ENCODE measurements at regions not wholly inside any gene's neighbourhood (a gene's known extent, or its start where the extent isn't known, plus 50 kb on each side); places are given as distances from the start of the nearest gene placed in this dataset.
"Not testable (repeated sequence)": the region's sequence is repeated elsewhere in the genome, so short reads cannot be mapped to it uniquely, and the experiment has no call there.

GRCh38 chr6:78505178-78505577 lies 362.2 kb upstream of the IRAK1BP1 start:
- DNase-seq (ENCODE audit: low read depth): no peak

- DNase-seq (ENCODE audit: low read depth): no peak
Observed at GRCh38 chr6:78511009-78511408, 356.3 kb upstream of the IRAK1BP1 start.

- DNase-seq (ENCODE audit: low read depth): no peak
Observed at GRCh38 chr6:78513856-78514255, 353.5 kb upstream of the IRAK1BP1 start.

GRCh38 chr6:78515271-78515670 lies 352.1 kb upstream of the IRAK1BP1 start:
- DNase-seq (ENCODE audit: low read depth): no peak

- DNase-seq (ENCODE audit: low read depth): no peak
Observed at GRCh38 chr6:78517399-78517798, 350.0 kb upstream of the IRAK1BP1 start.

GRCh38 chr6:78523622-78524021 lies 343.7 kb upstream of the IRAK1BP1 start:
- DNase-seq (ENCODE audit: low read depth): peak; percentile 22

- DNase-seq (ENCODE audit: low read depth): no peak
Observed at GRCh38 chr6:78525976-78526375, 341.4 kb upstream of the IRAK1BP1 start.

- no peak for DNase-seq (ENCODE audit: low read depth)
Observed at GRCh38 chr6:78526432-78526831, 340.9 kb upstream of the IRAK1BP1 start.

- DNase-seq (ENCODE audit: low read depth): no peak
Observed at GRCh38 chr6:78528926-78529325, 338.4 kb upstream of the IRAK1BP1 start.

GRCh38 chr6:78530208-78530607 lies 337.1 kb upstream of the IRAK1BP1 start:
- peak; percentile 16 for DNase-seq (ENCODE audit: low read depth)

GRCh38 chr6:78533426-78533825 lies 333.9 kb upstream of the IRAK1BP1 start:
- peak; percentile 11 for DNase-seq (ENCODE audit: low read depth)

GRCh38 chr6:78533876-78534275 lies 333.5 kb upstream of the IRAK1BP1 start:
- no peak for DNase-seq (ENCODE audit: low read depth)

- peak; percentile 34 for DNase-seq (ENCODE audit: low read depth)
Observed at GRCh38 chr6:78538002-78538401, 329.3 kb upstream of the IRAK1BP1 start.

GRCh38 chr6:78547636-78548035 lies 319.7 kb upstream of the IRAK1BP1 start:
- DNase-seq (ENCODE audit: low read depth): not testable (repeated sequence)

GRCh38 chr6:78551361-78551760 lies 316.0 kb upstream of the IRAK1BP1 start:
- no peak for DNase-seq (ENCODE audit: low read depth)

GRCh38 chr6:78552435-78552834 lies 314.9 kb upstream of the IRAK1BP1 start:
- DNase-seq (ENCODE audit: low read depth): no peak

GRCh38 chr6:78554341-78554740 lies 313.0 kb upstream of the IRAK1BP1 start:
- DNase-seq (ENCODE audit: low read depth): no peak

GRCh38 chr6:78559056-78559455 lies 308.3 kb upstream of the IRAK1BP1 start:
- no peak for DNase-seq (ENCODE audit: low read depth)

GRCh38 chr6:78561015-78561414 lies 306.3 kb upstream of the IRAK1BP1 start:
- DNase-seq (ENCODE audit: low read depth): peak; percentile 49

GRCh38 chr6:78565997-78566396 lies 301.4 kb upstream of the IRAK1BP1 start:
- DNase-seq (ENCODE audit: low read depth): no peak

- no peak for DNase-seq (ENCODE audit: low read depth)
Observed at GRCh38 chr6:78570044-78570443, 297.3 kb upstream of the IRAK1BP1 start.

GRCh38 chr6:78577585-78577984 lies 289.8 kb upstream of the IRAK1BP1 start:
- no peak for DNase-seq (ENCODE audit: low read depth)

- no peak for DNase-seq (ENCODE audit: low read depth)
Observed at GRCh38 chr6:78578430-78578829, 288.9 kb upstream of the IRAK1BP1 start.

GRCh38 chr6:78580923-78581322 lies 286.4 kb upstream of the IRAK1BP1 start:
- no peak for DNase-seq (ENCODE audit: low read depth)

GRCh38 chr6:78583079-78583478 lies 284.3 kb upstream of the IRAK1BP1 start:
- no peak for DNase-seq (ENCODE audit: low read depth)
